ENCODE measurements at regions not wholly inside any gene's neighbourhood (a gene's known extent, or its start where the extent isn't known, plus 50 kb on each side); places are given as distances from the start of the nearest gene placed in this dataset.
"Not testable (repeated sequence)": the region's sequence is repeated elsewhere in the genome, so short reads cannot be mapped to it uniquely, and the experiment has no call there.

DNA sequence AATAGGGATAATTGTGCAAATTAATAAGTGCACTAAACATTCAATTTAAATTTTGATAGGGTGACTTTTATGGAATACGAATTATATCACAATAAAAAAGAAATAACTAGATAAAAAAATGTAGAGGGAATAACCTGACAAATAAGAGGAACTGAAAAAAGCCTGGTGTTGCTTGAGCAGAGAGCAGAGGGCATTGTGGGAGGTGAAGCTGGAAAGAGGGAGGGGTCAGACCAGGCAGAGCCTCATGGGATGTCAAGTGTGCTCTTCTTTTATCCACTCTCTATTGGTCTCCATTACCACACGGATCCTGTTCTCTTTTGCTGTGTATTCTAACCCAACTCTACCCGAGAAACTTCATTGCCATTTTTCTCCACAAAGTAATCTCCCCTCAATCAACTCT is 264.0 kb upstream of the CRBN start:
- Histone ChIP-seq H4K20me1 (ENCODE audit: insufficient read depth, low read depth, low read length) (no peaks in the 10 kb centered on the region), H2AFZ (ENCODE audit: low read length) (no peak overlapping the region), H3K4me3 (ENCODE audit: low read length) (no peak overlapping the region), H3K4me2 (ENCODE audit: low read depth, low read length, poor library complexity, severe bottlenecking) (no peak overlapping the region), H3K79me2 (ENCODE audit: low read length) (no peaks in the 10 kb centered on the region), H3K9ac (ENCODE audit: low read length) (no peak overlapping the region), H3K9me2 (replicated peaks; ENCODE audit: insufficient read depth, low read length) (no peaks in the 10 kb centered on the region), H3K36me3 (ENCODE audit: insufficient read depth, low read length) (no peaks in the 10 kb centered on the region), H3K27me3 (ENCODE audit: low read length) (no peaks in the 10 kb centered on the region), H3K4me1 (ENCODE audit: low read length) (no peaks in the 10 kb centered on the region), H3K27ac (ENCODE audit: low read length) (no peak overlapping the region), H3K9me3 (ENCODE audit: low read length) (no peaks in the 10 kb centered on the region)
- no peak for DNase-seq

DNA sequence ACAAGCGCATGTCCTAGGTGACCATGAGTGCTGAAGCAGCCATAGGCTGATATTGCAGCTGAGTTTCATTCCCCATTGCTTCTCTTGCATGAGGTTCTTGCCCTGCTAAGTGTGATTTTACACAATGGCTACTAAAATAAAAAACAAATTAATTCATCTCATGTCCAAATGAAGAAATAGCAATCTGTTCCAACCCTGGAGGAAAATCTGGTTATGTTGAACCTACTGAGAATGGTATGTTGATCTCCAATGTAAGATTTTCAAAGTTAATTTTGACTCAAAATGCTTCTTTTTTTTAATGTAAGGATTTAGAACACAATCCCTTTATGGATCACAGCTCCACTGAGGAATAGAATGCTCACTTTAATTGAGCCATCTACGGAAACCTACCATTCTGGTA is 254.2 kb upstream of the CRBN start:
- H3K27ac ChIP-seq (ENCODE audit: low read length) = no peak overlapping the region
- H3K4me2 ChIP-seq (ENCODE audit: low read depth, low read length, poor library complexity, severe bottlenecking) = no peak overlapping the region
- no peaks in the 10 kb centered on the region for H3K9me3 ChIP-seq (ENCODE audit: low read length)
- no peaks in the 10 kb centered on the region for H3K79me2 ChIP-seq (ENCODE audit: low read length)
- no peak for DNase-seq
- no peaks in the 10 kb centered on the region for H3K27me3 ChIP-seq (ENCODE audit: low read length)
- H3K4me3 ChIP-seq (ENCODE audit: low read length) = no peak overlapping the region
- H4K20me1 ChIP-seq (ENCODE audit: insufficient read depth, low read depth, low read length) = no peaks in the 10 kb centered on the region
- H3K4me1 ChIP-seq (ENCODE audit: low read length) = no peaks in the 10 kb centered on the region
- no peaks in the 10 kb centered on the region for H3K36me3 ChIP-seq (ENCODE audit: insufficient read depth, low read length)
- H3K9ac ChIP-seq (ENCODE audit: low read length) = no peak overlapping the region
- H2AFZ ChIP-seq (ENCODE audit: low read length) = no peak overlapping the region
- H3K9me2 ChIP-seq (replicated peaks; ENCODE audit: insufficient read depth, low read length) = no peaks in the 10 kb centered on the region

DNA sequence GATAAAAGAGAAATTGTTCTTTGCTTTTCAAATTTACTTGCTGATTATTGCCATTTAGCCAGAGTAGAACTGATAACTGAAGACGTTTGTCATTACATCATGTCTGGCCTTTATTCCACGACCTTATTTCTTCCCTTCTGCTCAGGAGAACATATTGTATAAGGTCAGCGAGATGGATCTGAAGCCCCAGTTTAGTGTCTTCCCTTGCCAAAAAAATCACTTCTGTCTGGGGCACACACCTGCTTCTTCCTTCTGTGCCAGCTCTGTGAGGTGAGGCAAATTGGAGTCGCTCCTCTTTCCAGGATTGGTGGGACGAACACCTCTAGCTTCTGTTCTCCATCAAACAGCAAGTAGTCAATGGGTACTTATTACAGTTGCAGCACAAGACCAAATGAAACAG is 250.3 kb upstream of the CRBN start:
- Histone ChIP-seq H3K9me3 (ENCODE audit: low read length) (no peaks in the 10 kb centered on the region), H3K4me2 (ENCODE audit: low read depth, low read length, poor library complexity, severe bottlenecking) (no peak overlapping the region), H3K27ac (ENCODE audit: low read length) (no peak overlapping the region), H3K27me3 (ENCODE audit: low read length) (no peaks in the 10 kb centered on the region), H3K4me3 (ENCODE audit: low read length) (no peak overlapping the region), H3K9ac (ENCODE audit: low read length) (no peak overlapping the region), H3K9me2 (replicated peaks; ENCODE audit: insufficient read depth, low read length) (no peaks in the 10 kb centered on the region), H3K79me2 (ENCODE audit: low read length) (no peaks in the 10 kb centered on the region), H4K20me1 (ENCODE audit: insufficient read depth, low read depth, low read length) (no peaks in the 10 kb centered on the region), H3K4me1 (ENCODE audit: low read length) (no peaks in the 10 kb centered on the region), H2AFZ (ENCODE audit: low read length) (no peak overlapping the region), H3K36me3 (ENCODE audit: insufficient read depth, low read length) (no peaks in the 10 kb centered on the region)
- no peak for DNase-seq

DNA sequence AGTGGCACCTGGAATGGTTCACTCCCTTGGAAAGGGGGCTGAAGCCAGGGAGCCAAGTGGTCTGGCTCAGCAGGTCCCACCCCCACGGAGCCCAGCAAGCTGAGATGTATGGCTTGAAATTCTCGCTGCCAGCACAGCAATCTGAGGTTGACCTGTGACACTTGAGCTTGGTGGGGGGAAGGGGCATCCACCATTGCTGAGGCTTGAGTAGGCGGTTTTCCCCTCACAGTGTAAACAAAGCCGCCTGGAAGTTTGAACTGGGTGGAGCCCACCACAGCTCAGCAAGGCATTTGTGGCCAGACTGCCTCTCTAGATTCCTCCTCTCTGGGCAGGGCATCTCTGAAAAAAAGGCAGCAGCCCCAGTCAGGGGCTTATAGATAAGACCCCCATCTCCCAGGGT is 228.2 kb upstream of the CRBN start:
- not testable (repeated sequence) for H2AFZ ChIP-seq (ENCODE audit: low read length); H4K20me1 ChIP-seq (ENCODE audit: insufficient read depth, low read depth, low read length); H3K27ac ChIP-seq (ENCODE audit: low read length); H3K4me1 ChIP-seq (ENCODE audit: low read length); H3K27me3 ChIP-seq (ENCODE audit: low read length); H3K9ac ChIP-seq (ENCODE audit: low read length); H3K9me2 ChIP-seq (replicated peaks; ENCODE audit: insufficient read depth, low read length); H3K36me3 ChIP-seq (ENCODE audit: insufficient read depth, low read length); H3K79me2 ChIP-seq (ENCODE audit: low read length); H3K9me3 ChIP-seq (ENCODE audit: low read length); H3K4me2 ChIP-seq (ENCODE audit: low read depth, low read length, poor library complexity, severe bottlenecking); DNase-seq; H3K4me3 ChIP-seq (ENCODE audit: low read length)

DNA sequence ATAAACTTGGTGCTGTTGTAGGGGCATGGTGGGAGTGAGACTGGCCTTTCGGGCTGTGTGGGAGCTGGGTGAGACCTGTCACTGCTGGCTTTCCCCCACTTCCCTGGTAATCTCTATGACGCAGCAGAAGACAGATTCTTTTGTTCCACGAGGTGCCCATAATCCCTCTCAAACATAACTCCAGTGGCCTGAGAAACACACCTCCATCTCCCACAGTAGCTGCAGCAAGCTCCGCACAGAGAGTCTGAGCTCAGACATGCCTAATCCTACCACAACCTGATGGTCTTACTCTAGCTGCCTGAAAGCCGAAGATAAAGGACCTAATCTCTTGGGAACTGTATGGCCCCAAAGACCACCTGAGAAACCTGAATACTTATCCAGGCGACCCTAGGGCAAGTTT is 225.6 kb upstream of the CRBN start:
- no peaks in the 10 kb centered on the region for H4K20me1 ChIP-seq (ENCODE audit: insufficient read depth, low read depth, low read length)
- H3K4me2 ChIP-seq (ENCODE audit: low read depth, low read length, poor library complexity, severe bottlenecking) = no peak overlapping the region
- no peak overlapping the region for H3K27ac ChIP-seq (ENCODE audit: low read length)
- H3K9me2 ChIP-seq (replicated peaks; ENCODE audit: insufficient read depth, low read length) = no peaks in the 10 kb centered on the region
- no peak overlapping the region for H3K9ac ChIP-seq (ENCODE audit: low read length)
- no peaks in the 10 kb centered on the region for H3K4me1 ChIP-seq (ENCODE audit: low read length)
- no peaks in the 10 kb centered on the region for H3K27me3 ChIP-seq (ENCODE audit: low read length)
- no peaks in the 10 kb centered on the region for H3K36me3 ChIP-seq (ENCODE audit: insufficient read depth, low read length)
- no peaks in the 10 kb centered on the region for H3K79me2 ChIP-seq (ENCODE audit: low read length)
- H3K9me3 ChIP-seq (ENCODE audit: low read length) = peaks cover 5% of the 10 kb centered on the region; the same call in 1 of the 2 replicates
- no peak overlapping the region for H3K4me3 ChIP-seq (ENCODE audit: low read length)
- DNase-seq = no peak
- H2AFZ ChIP-seq (ENCODE audit: low read length) = no peak overlapping the region

DNA sequence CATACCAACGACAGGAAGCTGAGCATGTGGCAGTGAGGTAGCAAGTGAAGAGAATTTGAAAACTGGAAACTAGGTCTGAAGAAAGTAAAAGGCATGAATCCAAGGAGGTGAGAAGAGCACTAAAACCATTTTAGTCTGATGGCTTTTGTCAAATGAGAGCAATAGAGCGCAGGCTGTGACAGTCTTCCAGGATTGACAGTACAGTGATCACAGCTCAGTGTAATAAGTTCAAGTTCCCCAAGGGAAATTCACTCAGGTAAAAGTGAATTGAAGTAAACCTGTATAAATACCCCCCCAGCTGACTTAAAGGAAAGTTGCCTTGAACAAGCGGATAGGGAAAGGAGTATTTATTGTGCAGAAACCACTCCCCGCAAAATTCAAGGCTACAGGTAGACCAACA is 224.2 kb upstream of the CRBN start:
- no peaks in the 10 kb centered on the region for H3K36me3 ChIP-seq (ENCODE audit: insufficient read depth, low read length)
- no peak overlapping the region for H2AFZ ChIP-seq (ENCODE audit: low read length)
- no peaks in the 10 kb centered on the region for H3K9me2 ChIP-seq (replicated peaks; ENCODE audit: insufficient read depth, low read length)
- no peak overlapping the region for H3K27ac ChIP-seq (ENCODE audit: low read length)
- no peak overlapping the region for H3K9ac ChIP-seq (ENCODE audit: low read length)
- H3K4me1 ChIP-seq (ENCODE audit: low read length) = no peaks in the 10 kb centered on the region
- no peak overlapping the region for H3K4me3 ChIP-seq (ENCODE audit: low read length)
- peaks cover 5% of the 10 kb centered on the region; the same call in 1 of the 2 replicates for H3K9me3 ChIP-seq (ENCODE audit: low read length)
- H4K20me1 ChIP-seq (ENCODE audit: insufficient read depth, low read depth, low read length) = no peaks in the 10 kb centered on the region
- no peaks in the 10 kb centered on the region for H3K79me2 ChIP-seq (ENCODE audit: low read length)
- H3K27me3 ChIP-seq (ENCODE audit: low read length) = no peaks in the 10 kb centered on the region
- DNase-seq = no peak
- no peak overlapping the region for H3K4me2 ChIP-seq (ENCODE audit: low read depth, low read length, poor library complexity, severe bottlenecking)

DNA sequence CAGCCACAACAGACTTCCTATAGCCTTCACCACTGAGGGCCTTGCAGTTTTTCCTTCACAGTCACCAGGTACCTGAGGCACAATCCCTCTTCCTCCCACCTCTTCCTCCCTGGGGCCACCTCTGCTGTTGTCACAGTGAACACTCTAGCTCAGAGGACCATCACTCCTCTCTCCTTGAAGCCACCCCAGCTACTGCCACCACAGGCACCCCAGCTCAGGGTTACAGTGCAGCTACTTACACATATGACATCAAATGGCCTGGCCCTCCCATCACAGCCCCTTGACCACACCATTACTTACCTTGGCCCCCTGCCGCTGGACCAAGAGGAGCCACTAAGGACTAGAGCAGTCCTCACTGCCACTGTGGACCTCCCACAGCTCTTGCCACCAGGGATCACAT is 213.5 kb upstream of the CRBN start:
- H4K20me1 ChIP-seq (ENCODE audit: insufficient read depth, low read depth, low read length) = no peaks in the 10 kb centered on the region
- DNase-seq = no peak
- H3K4me2 ChIP-seq (ENCODE audit: low read depth, low read length, poor library complexity, severe bottlenecking) = no peak overlapping the region
- no peaks in the 10 kb centered on the region for H3K79me2 ChIP-seq (ENCODE audit: low read length)
- no peak overlapping the region for H3K4me3 ChIP-seq (ENCODE audit: low read length)
- H3K9me2 ChIP-seq (replicated peaks; ENCODE audit: insufficient read depth, low read length) = no peaks in the 10 kb centered on the region
- no peak overlapping the region for H2AFZ ChIP-seq (ENCODE audit: low read length)
- H3K27me3 ChIP-seq (ENCODE audit: low read length) = no peaks in the 10 kb centered on the region
- no peaks in the 10 kb centered on the region for H3K9me3 ChIP-seq (ENCODE audit: low read length)
- H3K9ac ChIP-seq (ENCODE audit: low read length) = no peak overlapping the region
- no peaks in the 10 kb centered on the region for H3K4me1 ChIP-seq (ENCODE audit: low read length)
- no peak overlapping the region for H3K27ac ChIP-seq (ENCODE audit: low read length)
- no peaks in the 10 kb centered on the region for H3K36me3 ChIP-seq (ENCODE audit: insufficient read depth, low read length)

DNA sequence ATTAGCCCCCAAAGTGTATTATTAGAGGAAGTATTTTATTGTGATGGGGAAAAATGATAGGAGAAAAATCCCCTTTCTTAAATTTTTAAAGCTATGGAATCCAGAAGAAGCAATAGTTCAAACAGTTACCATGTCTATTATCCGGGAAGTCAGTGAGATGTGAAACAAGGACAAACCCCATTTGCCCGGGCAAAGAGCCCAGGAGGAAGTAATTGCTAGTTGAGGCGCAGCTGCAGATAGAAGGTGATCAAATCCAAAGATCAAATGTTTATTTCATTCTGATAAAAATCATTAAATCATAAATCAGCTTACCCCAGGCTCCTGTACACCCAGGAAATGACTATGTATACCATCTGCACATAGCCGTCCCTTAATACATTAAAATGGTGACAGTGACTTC is 204.0 kb upstream of the CRBN start:
- Histone ChIP-seq H3K9me2 (replicated peaks; ENCODE audit: insufficient read depth, low read length) (no peaks in the 10 kb centered on the region), H3K27me3 (ENCODE audit: low read length) (no peaks in the 10 kb centered on the region), H3K4me2 (ENCODE audit: low read depth, low read length, poor library complexity, severe bottlenecking) (no peak overlapping the region)

DNA sequence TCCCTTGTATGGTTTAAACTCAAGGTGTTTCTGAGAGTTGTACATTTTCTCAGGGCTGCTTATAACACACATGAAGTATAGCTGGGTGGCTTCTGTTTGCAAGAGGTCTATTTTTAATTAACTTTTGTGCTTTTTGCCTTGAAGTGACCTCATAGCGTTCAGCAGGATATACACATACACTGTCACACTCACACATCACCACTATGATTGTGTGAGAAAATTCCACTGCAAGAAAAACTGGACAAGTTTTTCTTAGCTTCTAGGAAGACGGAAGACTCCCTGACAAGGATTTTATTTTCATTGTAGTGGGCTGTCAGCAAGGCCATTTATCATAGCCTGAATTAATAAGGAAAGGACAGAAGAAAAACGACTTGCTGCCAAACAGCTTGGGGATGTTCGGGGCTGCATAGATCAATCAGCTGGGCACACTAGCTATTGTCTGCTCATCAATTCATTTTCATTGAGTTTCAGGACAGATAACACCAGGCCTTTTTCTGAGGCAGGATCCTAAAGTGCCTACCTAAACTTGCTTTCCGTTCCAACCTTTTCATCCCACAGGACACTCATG is 192.8 kb upstream of the CRBN start:
- no peaks in the 10 kb centered on the region for H4K20me1 ChIP-seq (ENCODE audit: insufficient read depth, low read depth, low read length)
- H3K4me1 ChIP-seq (ENCODE audit: low read length) = no peaks in the 10 kb centered on the region
- no peaks in the 10 kb centered on the region for H3K79me2 ChIP-seq (ENCODE audit: low read length)
- DNase-seq = no peak
- H3K9me2 ChIP-seq (replicated peaks; ENCODE audit: insufficient read depth, low read length) = no peaks in the 10 kb centered on the region
- H3K27me3 ChIP-seq (ENCODE audit: low read length) = no peaks in the 10 kb centered on the region
- H3K27ac ChIP-seq (ENCODE audit: low read length) = no peak overlapping the region
- no peak overlapping the region for H3K9ac ChIP-seq (ENCODE audit: low read length)
- H2AFZ ChIP-seq (ENCODE audit: low read length) = no peak overlapping the region
- no peak overlapping the region for H3K4me2 ChIP-seq (ENCODE audit: low read depth, low read length, poor library complexity, severe bottlenecking)
- no peaks in the 10 kb centered on the region for H3K36me3 ChIP-seq (ENCODE audit: insufficient read depth, low read length)
- no peak overlapping the region for H3K4me3 ChIP-seq (ENCODE audit: low read length)
- H3K9me3 ChIP-seq (ENCODE audit: low read length) = no peaks in the 10 kb centered on the region

More for the DNA sequence above, 204.0 kb upstream of the CRBN start:
- H3K27ac ChIP-seq (ENCODE audit: low read length) = no peak overlapping the region
- no peak overlapping the region for H3K4me3 ChIP-seq (ENCODE audit: low read length)
- no peak overlapping the region for H3K9ac ChIP-seq (ENCODE audit: low read length)
- H3K36me3 ChIP-seq (ENCODE audit: insufficient read depth, low read length) = no peaks in the 10 kb centered on the region
- no peaks in the 10 kb centered on the region for H3K4me1 ChIP-seq (ENCODE audit: low read length)
- no peaks in the 10 kb centered on the region for H3K9me3 ChIP-seq (ENCODE audit: low read length)
- H2AFZ ChIP-seq (ENCODE audit: low read length) = no peak overlapping the region
- no peaks in the 10 kb centered on the region for H3K79me2 ChIP-seq (ENCODE audit: low read length)
- no peak for DNase-seq
- H4K20me1 ChIP-seq (ENCODE audit: insufficient read depth, low read depth, low read length) = no peaks in the 10 kb centered on the region

Data from Karpas-422 (cell line).